ENCODE measurements at regions not wholly inside any gene's neighbourhood (a gene's known extent, or its start where the extent isn't known, plus 50 kb on each side); places are given as distances from the start of the nearest gene placed in this dataset.

DNA sequence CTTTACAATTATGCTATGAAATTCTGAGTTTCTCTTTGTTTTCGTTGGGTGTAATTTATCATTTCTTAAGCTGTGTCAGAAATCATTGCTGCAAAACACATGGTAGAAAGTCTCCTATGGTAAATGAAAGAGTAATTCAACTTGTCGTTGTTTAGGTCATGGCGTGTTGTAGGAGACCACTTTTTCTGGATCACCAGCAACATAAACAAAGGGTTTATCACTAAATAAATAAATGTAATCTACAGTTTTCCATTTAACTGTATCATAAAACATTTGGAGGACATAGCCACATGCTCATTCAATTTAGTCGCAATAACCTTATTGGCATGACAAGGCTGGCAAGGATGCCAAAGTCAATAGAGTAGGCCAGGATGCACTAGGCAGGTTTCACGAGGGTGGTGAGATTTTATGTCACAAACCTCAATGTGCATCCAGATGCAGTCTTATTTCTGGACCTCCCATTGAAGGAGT, 154.4 kb upstream of the ERCC6L2 start (continued):
- TF ChIP-seq, protein P1, sequence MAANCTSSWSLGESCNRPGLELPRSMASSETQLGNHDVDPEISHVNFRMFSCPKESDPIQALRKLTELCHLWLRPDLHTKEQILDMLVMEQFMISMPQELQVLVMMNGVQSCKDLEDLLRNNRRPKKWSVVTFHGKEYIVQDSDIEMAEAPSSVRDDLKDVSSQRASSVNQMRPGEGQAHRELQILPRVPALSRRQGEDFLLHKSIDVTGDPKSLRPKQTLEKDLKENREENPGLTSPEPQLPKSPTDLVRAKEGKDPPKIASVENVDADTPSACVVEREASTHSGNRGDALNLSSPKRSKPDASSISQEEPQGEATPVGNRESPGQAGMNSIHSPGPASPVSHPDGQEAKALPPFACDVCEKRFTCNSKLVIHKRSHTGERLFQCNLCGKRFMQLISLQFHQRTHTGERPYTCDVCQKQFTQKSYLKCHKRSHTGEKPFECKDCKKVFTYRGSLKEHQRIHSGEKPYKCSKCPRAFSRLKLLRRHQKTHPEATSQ (tag by site-specific recombination; IDR thresholded peaks at IDR 0.05), result no peak
- TF ChIP-seq SCRT2 (tag by site-specific recombination; IDR thresholded peaks at IDR 0.05), result no peak
- TF ChIP-seq, protein P2, sequence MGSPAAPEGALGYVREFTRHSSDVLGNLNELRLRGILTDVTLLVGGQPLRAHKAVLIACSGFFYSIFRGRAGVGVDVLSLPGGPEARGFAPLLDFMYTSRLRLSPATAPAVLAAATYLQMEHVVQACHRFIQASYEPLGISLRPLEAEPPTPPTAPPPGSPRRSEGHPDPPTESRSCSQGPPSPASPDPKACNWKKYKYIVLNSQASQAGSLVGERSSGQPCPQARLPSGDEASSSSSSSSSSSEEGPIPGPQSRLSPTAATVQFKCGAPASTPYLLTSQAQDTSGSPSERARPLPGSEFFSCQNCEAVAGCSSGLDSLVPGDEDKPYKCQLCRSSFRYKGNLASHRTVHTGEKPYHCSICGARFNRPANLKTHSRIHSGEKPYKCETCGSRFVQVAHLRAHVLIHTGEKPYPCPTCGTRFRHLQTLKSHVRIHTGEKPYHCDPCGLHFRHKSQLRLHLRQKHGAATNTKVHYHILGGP (tag by site-specific recombination; IDR thresholded peaks at IDR 0.05), result peak; percentile 83
- no peak for TF ChIP-seq ZNF585B (tag by site-specific recombination; IDR thresholded peaks at IDR 0.05)
- TF ChIP-seq ZNF140 (tag by site-specific recombination; IDR thresholded peaks at IDR 0.05), result no peak
- peak; percentile 77; the same call in 1 of the 2 replicates for TF ChIP-seq ZNF391 (tag by site-specific recombination; IDR thresholded peaks at IDR 0.05; ENCODE audit: borderline replicate concordance, low read depth)
- TF ChIP-seq, protein P3, sequence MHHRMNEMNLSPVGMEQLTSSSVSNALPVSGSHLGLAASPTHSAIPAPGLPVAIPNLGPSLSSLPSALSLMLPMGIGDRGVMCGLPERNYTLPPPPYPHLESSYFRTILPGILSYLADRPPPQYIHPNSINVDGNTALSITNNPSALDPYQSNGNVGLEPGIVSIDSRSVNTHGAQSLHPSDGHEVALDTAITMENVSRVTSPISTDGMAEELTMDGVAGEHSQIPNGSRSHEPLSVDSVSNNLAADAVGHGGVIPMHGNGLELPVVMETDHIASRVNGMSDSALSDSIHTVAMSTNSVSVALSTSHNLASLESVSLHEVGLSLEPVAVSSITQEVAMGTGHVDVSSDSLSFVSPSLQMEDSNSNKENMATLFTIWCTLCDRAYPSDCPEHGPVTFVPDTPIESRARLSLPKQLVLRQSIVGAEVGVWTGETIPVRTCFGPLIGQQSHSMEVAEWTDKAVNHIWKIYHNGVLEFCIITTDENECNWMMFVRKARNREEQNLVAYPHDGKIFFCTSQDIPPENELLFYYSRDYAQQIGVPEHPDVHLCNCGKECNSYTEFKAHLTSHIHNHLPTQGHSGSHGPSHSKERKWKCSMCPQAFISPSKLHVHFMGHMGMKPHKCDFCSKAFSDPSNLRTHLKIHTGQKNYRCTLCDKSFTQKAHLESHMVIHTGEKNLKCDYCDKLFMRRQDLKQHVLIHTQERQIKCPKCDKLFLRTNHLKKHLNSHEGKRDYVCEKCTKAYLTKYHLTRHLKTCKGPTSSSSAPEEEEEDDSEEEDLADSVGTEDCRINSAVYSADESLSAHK (tag by site-specific recombination; IDR thresholded peaks at IDR 0.05), result peak; percentile 94
- no peak for TF ChIP-seq ZNF174 (tag by site-specific recombination; IDR thresholded peaks at IDR 0.05)
- TF ChIP-seq ZNF776 (tag by site-specific recombination; IDR thresholded peaks at IDR 0.05; ENCODE audit: borderline replicate concordance), result no peak
- no peak for TF ChIP-seq ZFP37 (tag by site-specific recombination; IDR thresholded peaks at IDR 0.05)
- TF ChIP-seq, protein P4, sequence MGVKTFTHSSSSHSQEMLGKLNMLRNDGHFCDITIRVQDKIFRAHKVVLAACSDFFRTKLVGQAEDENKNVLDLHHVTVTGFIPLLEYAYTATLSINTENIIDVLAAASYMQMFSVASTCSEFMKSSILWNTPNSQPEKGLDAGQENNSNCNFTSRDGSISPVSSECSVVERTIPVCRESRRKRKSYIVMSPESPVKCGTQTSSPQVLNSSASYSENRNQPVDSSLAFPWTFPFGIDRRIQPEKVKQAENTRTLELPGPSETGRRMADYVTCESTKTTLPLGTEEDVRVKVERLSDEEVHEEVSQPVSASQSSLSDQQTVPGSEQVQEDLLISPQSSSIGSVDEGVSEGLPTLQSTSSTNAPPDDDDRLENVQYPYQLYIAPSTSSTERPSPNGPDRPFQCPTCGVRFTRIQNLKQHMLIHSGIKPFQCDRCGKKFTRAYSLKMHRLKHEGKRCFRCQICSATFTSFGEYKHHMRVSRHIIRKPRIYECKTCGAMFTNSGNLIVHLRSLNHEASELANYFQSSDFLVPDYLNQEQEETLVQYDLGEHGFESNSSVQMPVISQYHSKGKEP (tag by site-specific recombination; IDR thresholded peaks at IDR 0.05), result peak; percentile 95
- TF ChIP-seq, protein P5, sequence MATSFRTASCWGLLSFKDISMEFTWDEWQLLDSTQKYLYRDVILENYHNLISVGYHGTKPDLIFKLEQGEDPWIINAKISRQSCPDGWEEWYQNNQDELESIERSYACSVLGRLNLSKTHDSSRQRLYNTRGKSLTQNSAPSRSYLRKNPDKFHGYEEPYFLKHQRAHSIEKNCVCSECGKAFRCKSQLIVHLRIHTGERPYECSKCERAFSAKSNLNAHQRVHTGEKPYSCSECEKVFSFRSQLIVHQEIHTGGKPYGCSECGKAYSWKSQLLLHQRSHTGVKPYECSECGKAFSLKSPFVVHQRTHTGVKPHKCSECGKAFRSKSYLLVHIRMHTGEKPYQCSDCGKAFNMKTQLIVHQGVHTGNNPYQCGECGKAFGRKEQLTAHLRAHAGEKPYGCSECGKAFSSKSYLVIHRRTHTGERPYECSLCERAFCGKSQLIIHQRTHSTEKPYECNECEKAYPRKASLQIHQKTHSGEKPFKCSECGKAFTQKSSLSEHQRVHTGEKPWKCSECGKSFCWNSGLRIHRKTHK (tag by site-specific recombination; IDR thresholded peaks at IDR 0.05), result no peak
- no peak for TF ChIP-seq ZNF624 (tag by site-specific recombination; IDR thresholded peaks at IDR 0.05)
- peak; percentile 76 for TF ChIP-seq KLF1 (tag by site-specific recombination; IDR thresholded peaks at IDR 0.05)
- no peak for TF ChIP-seq ZNF530 (tag by site-specific recombination; IDR thresholded peaks at IDR 0.05; ENCODE audit: low read depth)
- no peak for TF ChIP-seq TCF7L2 (IDR thresholded peaks at IDR 0.05; ENCODE audit: borderline replicate concordance, low read depth, low read length)
- TF ChIP-seq, protein P6, sequence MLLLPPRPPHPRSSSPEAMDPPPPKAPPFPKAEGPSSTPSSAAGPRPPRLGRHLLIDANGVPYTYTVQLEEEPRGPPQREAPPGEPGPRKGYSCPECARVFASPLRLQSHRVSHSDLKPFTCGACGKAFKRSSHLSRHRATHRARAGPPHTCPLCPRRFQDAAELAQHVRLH (tag by site-specific recombination; IDR thresholded peaks at IDR 0.05), result peak; percentile 96
- TF ChIP-seq, protein P7, sequence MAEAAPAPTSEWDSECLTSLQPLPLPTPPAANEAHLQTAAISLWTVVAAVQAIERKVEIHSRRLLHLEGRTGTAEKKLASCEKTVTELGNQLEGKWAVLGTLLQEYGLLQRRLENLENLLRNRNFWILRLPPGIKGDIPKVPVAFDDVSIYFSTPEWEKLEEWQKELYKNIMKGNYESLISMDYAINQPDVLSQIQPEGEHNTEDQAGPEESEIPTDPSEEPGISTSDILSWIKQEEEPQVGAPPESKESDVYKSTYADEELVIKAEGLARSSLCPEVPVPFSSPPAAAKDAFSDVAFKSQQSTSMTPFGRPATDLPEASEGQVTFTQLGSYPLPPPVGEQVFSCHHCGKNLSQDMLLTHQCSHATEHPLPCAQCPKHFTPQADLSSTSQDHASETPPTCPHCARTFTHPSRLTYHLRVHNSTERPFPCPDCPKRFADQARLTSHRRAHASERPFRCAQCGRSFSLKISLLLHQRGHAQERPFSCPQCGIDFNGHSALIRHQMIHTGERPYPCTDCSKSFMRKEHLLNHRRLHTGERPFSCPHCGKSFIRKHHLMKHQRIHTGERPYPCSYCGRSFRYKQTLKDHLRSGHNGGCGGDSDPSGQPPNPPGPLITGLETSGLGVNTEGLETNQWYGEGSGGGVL (tag by site-specific recombination; IDR thresholded peaks at IDR 0.05), result peak; percentile 39; the same call in 1 of the 2 replicates
- no peak for TF ChIP-seq ZNF302 (tag by site-specific recombination; IDR thresholded peaks at IDR 0.05; ENCODE audit: low read depth)
- TF ChIP-seq ZNF830 (tag by site-specific recombination; IDR thresholded peaks at IDR 0.05; ENCODE audit: low read depth), result no peak
